ENCODE measurements at regions not wholly inside any gene's neighbourhood (a gene's known extent, or its start where the extent isn't known, plus 50 kb on each side); places are given as distances from the start of the nearest gene placed in this dataset.

DNA sequence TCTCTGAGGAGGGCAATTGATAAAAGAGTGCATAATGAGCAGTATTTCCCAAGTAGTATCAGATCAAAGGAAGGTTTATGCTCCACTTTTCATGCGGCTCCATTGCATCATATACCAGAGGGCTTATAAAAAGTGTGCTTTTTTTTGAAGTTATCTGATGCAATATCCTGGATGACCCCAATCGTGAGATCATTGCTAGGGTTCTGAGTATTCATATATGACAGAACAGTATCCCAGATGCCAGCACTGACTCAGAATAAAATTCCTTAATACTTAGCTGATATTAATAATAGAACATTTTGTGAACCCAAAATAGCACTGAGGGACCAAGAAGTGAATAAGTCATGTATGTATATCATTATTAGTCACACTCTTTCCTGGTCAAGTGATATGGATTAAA, 945.5 kb upstream of the AGA start:
- TF ChIP-seq POLR2A (IDR thresholded peaks at IDR 0.05; ENCODE audit: low read length) (no peak), GATA1 (IDR thresholded peaks at IDR 0.05; ENCODE audit: low read depth, low read length) (no peak)

Measured in erythroblast (primary cell).